ENCODE measurements at regions not wholly inside any gene's neighbourhood (a gene's known extent, or its start where the extent isn't known, plus 50 kb on each side); places are given as distances from the start of the nearest gene placed in this dataset.

DNA sequence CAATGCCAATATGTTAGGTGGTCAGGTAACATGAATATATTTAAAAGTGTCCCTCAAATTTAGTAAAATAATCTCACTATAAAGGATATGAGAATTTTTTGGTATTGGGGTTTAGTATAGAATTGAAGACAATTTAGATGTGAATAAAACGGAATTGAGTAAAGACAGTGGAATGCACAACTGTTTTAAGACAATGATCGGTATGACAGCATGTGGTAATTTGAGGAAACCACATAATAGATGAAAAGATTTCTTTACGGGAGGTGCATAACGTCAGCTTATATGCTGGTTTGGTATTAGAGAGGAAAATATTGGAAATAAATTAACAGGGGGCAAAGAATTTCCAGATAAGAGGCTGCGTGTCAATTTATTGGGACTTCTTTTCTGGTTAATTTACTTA lies 1043.2 kb downstream of the CDH18 start:
- Histone ChIP-seq H3K4me1 (ENCODE audit: control insufficient read depth, insufficient read depth, low read length) (no peaks in the 10 kb centered on the region), H3K4me3 (ENCODE audit: low read length) (no peak overlapping the region), H3K27me3 (ENCODE audit: control insufficient read depth, insufficient read depth, low read length, poor library complexity, severe bottlenecking) (no peaks in the 10 kb centered on the region), H3K9ac (ENCODE audit: extremely low read depth, low read length, poor library complexity, severe bottlenecking) (no peak overlapping the region), H3K27ac (ENCODE audit: low read depth, low read length) (no peak overlapping the region), H3K9me3 (ENCODE audit: control insufficient read depth, low read length) (no peaks in the 10 kb centered on the region), H3K36me3 (ENCODE audit: control insufficient read depth, insufficient read depth, low read length) (no peaks in the 10 kb centered on the region)
- H3K9me3 Mint-ChIP-seq, result no peaks in the 10 kb centered on the region
- no peak for DNase-seq
- H3K4me3 Mint-ChIP-seq, result no peak overlapping the region
- H3K27ac Mint-ChIP-seq, result no peak overlapping the region
- no peaks in the 10 kb centered on the region for H3K27me3 Mint-ChIP-seq (ENCODE audit: insufficient read depth)
- peaks cover 5% of the 10 kb centered on the region for H3K4me1 Mint-ChIP-seq
- TF ChIP-seq, protein P1, sequence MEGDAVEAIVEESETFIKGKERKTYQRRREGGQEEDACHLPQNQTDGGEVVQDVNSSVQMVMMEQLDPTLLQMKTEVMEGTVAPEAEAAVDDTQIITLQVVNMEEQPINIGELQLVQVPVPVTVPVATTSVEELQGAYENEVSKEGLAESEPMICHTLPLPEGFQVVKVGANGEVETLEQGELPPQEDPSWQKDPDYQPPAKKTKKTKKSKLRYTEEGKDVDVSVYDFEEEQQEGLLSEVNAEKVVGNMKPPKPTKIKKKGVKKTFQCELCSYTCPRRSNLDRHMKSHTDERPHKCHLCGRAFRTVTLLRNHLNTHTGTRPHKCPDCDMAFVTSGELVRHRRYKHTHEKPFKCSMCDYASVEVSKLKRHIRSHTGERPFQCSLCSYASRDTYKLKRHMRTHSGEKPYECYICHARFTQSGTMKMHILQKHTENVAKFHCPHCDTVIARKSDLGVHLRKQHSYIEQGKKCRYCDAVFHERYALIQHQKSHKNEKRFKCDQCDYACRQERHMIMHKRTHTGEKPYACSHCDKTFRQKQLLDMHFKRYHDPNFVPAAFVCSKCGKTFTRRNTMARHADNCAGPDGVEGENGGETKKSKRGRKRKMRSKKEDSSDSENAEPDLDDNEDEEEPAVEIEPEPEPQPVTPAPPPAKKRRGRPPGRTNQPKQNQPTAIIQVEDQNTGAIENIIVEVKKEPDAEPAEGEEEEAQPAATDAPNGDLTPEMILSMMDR (conservative IDR thresholded peaks at IDR 0.05), result no peak
- H3K36me3 Mint-ChIP-seq (ENCODE audit: low read depth), result no peaks in the 10 kb centered on the region
- 75 to 94% methylated on average over 2 to 5 of the region's 5 CpGs for WGBS, 2 experiments (ENCODE audit: insufficient coverage in 1 of 2, insufficient read length in 1 of 2)

GRCh38 chr5:18954239-18954638 lies 1033.8 kb downstream of the CDH18 start:
- Histone ChIP-seq H3K36me3 (ENCODE audit: control insufficient read depth, insufficient read depth, low read length) (no peaks in the 10 kb centered on the region), H3K4me1 (ENCODE audit: control insufficient read depth, insufficient read depth, low read length) (no peaks in the 10 kb centered on the region), H3K27ac (ENCODE audit: low read depth, low read length) (no peak overlapping the region), H3K9ac (ENCODE audit: extremely low read depth, low read length, poor library complexity, severe bottlenecking) (no peak overlapping the region), H3K27me3 (ENCODE audit: control insufficient read depth, insufficient read depth, low read length, poor library complexity, severe bottlenecking) (no peaks in the 10 kb centered on the region), H3K9me3 (ENCODE audit: control insufficient read depth, low read length) (no peaks in the 10 kb centered on the region), H3K4me3 (ENCODE audit: low read length) (no peak overlapping the region)
- H3K9me3 Mint-ChIP-seq, result no peaks in the 10 kb centered on the region
- H3K27ac Mint-ChIP-seq, result no peak overlapping the region
- H3K27me3 Mint-ChIP-seq (ENCODE audit: insufficient read depth), result no peaks in the 10 kb centered on the region
- H3K4me1 Mint-ChIP-seq, result no peaks in the 10 kb centered on the region
- WGBS, 2 experiments (ENCODE audit: insufficient coverage in 1 of 2, insufficient read length in 1 of 2), result 46% methylated on average over 2 of the region's 2 CpGs; no CpG with 5 or more reads in 1 of the 2 experiments
- TF ChIP-seq, protein P1 (conservative IDR thresholded peaks at IDR 0.05), result no peak
- DNase-seq, result no peak
- no peak overlapping the region for H3K4me3 Mint-ChIP-seq
- no peaks in the 10 kb centered on the region for H3K36me3 Mint-ChIP-seq (ENCODE audit: low read depth)

GRCh38 chr5:18959535-18959934 lies 1028.5 kb downstream of the CDH18 start:
- WGBS, 2 experiments (ENCODE audit: insufficient coverage in 1 of 2, insufficient read length in 1 of 2), result 94 to 97% methylated on average over 3 to 4 of the region's 4 CpGs
- H3K4me3 ChIP-seq (ENCODE audit: low read length), result no peak overlapping the region
- H3K4me1 Mint-ChIP-seq, result no peaks in the 10 kb centered on the region
- H3K9ac ChIP-seq (ENCODE audit: extremely low read depth, low read length, poor library complexity, severe bottlenecking), result no peak overlapping the region
- H3K36me3 ChIP-seq (ENCODE audit: control insufficient read depth, insufficient read depth, low read length), result no peaks in the 10 kb centered on the region
- no peaks in the 10 kb centered on the region for H3K4me1 ChIP-seq (ENCODE audit: control insufficient read depth, insufficient read depth, low read length)
- H3K27me3 Mint-ChIP-seq (ENCODE audit: insufficient read depth), result no peaks in the 10 kb centered on the region
- no peaks in the 10 kb centered on the region for H3K9me3 Mint-ChIP-seq
- no peak overlapping the region for H3K27ac Mint-ChIP-seq
- no peaks in the 10 kb centered on the region for H3K9me3 ChIP-seq (ENCODE audit: control insufficient read depth, low read length)
- H3K36me3 Mint-ChIP-seq (ENCODE audit: low read depth), result no peaks in the 10 kb centered on the region
- H3K27ac ChIP-seq (ENCODE audit: low read depth, low read length), result no peak overlapping the region
- no peaks in the 10 kb centered on the region for H3K27me3 ChIP-seq (ENCODE audit: control insufficient read depth, insufficient read depth, low read length, poor library complexity, severe bottlenecking)
- no peak for DNase-seq
- TF ChIP-seq, protein P1 (conservative IDR thresholded peaks at IDR 0.05), result no peak
- H3K4me3 Mint-ChIP-seq, result no peak overlapping the region

Measured in endodermal cell (in vitro differentiated cells).